HG03432 (cell line): ENCODE measurements at regions not wholly inside any gene's neighbourhood (a gene's known extent, or its start where the extent isn't known, plus 50 kb on each side); places are given as distances from the start of the nearest gene placed in this dataset.
"Not testable (repeated sequence)": the region's sequence is repeated elsewhere in the genome, so short reads cannot be mapped to it uniquely, and the experiment has no call there.

ENCODE experiments used
- ATAC-seq: cut with Tn5 transposase; IDR thresholded peaks from one replicate; pipeline ENCODE4 v1.9.1; 2021; ENCODE audit warnings: mild to moderate bottlenecking, moderate library complexity; ENCODE audit not compliant: unreplicated experiment

DNA sequence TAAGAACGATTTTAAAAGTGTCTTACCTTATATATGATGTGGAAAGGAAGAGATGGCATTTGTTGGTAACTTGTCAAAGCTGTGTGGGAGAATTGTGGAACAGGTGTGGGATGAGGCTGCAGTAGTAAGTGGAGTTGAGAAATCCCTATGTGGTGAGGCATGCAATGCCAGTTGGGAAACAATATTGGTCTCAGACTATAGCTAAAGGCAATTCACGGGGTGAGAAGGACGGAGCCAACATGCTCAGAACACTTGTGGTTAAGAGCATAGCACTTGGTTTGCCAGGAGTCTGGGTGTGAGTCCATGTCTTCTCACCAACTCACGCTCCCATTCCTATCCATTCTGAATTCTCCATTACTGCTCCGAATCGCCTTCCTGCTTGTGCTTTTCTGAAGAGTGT lies 615.6 kb upstream of the ADAMTS9 start:
- no peak for ATAC-seq

DNA sequence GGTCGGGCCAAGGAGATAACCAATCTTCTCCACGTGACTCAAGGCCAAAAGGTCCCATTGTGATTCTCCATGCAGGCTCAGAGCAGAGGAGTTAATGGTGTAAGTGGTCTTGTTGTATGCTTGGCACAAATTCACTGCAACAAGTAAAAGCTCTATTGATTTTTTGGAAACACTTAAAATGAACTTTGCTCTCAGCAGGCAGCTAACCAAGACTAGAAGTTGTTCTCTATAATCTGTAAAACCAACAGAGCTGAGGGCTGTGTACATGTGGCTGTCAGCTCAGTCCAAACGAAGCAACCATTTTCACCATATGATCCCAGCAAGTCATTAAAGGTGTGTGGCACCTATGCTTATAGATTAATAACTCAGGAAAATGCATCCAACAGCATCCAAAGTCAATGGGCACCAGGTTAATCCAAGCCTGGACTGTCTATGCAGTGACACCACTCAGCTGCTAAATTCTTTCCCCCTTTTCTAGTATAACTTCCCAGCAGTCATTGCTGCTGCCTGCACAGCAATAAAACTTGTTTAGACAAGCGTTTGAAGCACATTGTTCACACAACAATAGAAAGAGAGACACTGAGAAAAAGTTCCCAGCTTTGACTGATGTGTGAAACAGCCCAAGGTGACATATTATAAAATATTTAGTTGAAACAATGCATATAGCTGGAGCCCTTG lies 603.8 kb upstream of the ADAMTS9 start:
- no peak for ATAC-seq

DNA sequence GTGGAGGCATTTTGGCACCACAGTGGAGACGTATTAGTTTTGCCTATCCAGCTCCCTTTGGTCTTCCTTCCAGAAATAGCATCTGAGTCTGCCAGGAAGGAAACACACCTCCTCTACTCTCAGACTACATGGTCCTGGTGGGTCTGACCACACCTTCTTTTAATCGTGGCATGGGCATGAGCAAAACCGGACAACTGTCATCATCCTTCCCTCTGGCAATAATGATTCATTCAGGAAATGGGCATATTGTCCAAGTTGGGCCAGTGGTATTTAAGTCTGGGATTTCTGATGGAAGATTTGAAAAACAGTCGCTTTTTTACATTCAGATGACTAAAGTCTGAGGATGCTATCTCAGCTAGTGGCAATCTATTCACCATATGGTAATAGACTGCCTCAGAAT lies 601.0 kb upstream of the ADAMTS9 start:
- ATAC-seq: no peak

DNA sequence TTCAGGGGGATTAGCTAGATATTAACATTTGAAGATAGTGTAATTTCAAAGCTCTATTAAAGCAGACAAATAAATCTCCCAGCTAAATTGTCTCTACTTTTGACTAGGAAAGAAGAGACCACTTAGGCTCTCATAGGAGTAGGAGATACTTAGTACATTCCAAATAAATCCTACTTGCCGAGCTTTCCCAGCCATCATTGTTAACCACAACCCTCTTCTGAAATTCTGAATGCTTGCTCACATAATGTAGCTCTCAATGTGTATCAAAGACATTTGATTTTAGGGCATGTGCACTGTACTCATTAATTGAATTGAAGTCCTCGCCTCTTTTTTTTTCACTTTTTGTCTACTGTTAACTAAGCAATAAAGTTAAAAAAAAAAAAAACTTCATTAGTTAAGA lies 598.2 kb upstream of the ADAMTS9 start:
- no peak for ATAC-seq

DNA sequence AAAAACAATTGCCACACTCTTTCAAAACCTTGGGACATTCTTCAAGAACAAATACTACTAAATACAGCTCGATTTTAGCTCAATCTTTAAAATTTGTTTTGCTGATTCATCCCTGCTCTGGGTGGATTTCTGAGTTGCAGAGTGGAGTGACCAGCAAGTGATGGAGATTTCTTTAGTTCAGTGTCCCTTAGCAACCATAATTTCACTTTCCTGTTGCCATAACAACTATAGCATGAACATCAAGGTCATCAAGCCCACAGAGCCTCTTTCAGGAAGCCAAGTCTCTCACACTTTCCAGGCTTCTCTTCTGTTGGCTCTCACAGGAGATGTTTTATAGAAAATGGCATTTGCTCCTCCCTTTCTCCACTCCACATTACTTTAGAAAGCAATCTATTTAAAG lies 597.2 kb upstream of the ADAMTS9 start:
- no peak for ATAC-seq

DNA sequence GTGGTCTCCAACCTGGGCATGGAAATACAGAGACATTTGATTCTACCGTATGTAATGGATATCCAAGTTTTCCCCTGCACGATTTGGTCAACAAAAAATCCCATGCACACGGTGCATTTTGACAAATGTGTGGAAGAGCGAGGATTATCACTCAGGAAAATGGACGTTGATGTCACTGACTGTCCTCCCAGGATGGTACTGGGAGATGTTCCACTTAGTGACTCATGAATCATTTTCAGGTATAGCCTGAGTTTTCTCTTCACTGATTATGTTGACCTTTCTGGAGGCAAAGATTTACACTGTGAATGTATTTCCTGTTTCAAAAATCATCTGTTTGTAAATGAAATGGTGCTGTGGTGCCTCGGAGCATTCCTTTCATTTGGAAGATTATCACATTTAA lies 596.7 kb upstream of the ADAMTS9 start:
- no peak for ATAC-seq

DNA sequence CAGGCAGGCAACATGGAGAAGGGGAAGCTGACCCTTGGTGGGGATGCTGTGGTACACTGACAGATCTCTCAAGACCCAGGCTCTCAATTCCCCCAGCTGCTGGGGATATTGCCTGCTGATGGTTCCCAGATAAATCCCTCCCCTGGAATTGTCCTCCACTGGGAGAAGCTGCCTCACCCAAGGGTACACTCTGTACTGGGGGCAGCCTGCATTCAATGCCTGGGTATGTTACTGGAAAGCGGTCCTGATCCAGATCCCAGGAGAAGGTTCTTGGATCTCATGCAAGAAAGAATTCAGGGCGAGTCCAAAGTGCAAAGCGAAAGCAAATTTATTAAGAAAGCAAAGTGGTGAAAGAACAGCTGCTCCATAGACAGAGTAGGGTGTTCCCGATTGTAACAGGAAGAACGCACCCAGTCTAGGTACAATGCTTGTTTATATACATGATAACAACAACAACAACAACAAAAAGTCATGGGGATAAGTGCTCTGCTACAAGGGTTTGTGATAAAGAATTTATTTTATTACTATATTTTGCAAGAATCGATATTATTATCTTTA lies 591.5 kb upstream of the ADAMTS9 start:
- no peak for ATAC-seq

DNA sequence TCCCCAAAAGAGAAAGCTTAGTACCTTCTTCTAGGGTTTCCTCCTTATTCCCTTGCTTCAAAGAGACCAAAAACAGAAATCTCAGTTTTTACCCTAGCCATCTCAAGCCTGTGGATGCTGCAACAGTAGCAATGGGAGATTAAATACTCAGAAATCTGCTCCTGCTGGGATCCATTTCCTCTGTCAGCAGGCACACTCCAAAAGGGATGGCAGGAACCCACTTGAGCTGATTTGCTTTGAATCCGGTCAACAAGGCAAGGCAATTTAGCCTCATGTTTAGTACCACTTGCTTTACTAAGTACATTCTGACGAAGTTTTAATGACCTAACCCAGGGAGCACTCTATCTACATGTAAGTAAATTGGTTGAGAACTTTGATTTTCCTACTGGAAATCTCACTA lies 590.0 kb upstream of the ADAMTS9 start:
- no peak for ATAC-seq

DNA sequence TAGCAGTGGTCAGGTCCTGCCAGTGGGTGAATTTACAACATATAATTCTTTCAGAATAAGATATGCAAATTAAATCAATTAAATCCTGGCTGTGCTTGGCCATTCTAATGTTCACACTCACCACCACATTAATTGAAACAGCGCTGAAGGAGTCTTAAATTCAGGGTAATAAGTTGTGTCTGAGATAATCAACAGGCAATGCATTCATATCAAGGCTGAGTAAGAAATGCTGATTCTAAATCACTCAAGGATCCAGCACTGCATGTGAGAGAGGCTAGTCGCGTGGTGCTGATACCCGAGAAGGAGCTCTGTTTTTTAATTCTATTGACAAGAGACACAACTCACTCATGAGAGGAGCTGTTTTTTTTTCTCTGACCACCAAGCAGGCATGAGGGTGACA lies 588.8 kb upstream of the ADAMTS9 start:
- no peak for ATAC-seq

DNA sequence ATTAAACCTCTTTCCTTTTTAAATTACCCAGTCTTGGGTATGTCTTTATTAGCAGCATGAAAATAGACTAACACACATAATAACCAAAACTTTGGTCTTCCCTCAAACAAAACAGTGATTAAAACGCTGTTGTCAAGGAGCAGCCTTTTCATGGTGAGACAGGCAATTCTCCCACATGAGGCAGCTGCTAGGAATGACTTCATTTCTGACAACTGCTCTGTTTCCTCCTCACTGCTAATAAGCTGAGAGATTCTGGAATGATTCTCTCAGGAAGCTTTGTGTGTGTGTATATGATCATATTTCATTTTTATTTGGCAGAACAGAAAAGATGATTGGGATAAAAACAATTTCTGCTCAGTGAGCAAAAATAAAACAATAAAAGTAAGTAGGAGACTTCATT lies 580.6 kb upstream of the ADAMTS9 start:
- no peak for ATAC-seq

DNA sequence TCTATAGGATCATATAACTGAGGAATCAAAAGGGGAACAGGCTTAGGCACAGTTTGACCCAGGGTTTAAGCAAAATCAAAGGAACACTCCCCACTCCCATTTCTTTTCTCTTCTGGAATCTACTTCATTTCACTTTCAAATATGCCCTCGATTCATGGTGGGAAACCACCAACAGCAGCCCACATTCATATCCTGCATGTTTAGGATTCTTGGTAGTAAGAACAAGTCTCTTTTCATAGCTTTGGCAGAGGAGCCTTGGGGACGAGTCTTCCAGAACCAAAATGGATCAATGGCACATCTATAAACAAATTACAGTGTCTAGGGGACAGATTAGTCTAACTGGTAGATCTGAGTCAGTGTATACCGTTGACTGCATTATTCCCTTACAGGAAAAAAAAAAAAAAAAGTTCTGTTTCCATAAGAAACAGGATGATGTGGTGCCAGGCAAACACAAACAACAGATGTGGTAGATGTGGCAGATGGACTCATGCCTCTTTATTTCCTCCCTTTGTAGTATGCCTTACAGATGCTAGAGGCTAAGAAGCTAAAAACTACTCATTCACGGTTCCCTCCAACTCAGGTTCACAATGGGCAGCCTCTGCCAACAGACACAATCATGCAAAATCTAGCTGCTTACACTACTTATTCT lies 578.3 kb upstream of the ADAMTS9 start:
- ATAC-seq: no peak

DNA sequence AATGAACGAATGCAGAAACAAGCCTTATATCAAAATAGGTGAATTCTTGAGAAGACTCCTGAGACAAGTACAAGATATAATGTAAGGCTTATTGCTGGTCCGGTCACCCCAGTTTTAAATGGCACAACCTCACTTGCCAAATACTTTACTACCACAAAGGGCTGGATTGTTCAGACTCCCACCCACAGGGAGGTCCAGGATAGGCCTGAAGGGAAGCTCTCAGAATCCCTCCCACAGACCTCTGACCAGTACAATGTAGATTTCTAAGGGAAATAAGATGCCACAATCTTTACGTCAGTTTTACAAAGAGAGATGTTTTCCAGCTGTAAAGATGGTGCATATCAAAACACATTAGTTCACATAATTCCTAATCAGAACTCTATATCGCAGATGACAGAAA lies 577.7 kb upstream of the ADAMTS9 start:
- no peak for ATAC-seq

DNA sequence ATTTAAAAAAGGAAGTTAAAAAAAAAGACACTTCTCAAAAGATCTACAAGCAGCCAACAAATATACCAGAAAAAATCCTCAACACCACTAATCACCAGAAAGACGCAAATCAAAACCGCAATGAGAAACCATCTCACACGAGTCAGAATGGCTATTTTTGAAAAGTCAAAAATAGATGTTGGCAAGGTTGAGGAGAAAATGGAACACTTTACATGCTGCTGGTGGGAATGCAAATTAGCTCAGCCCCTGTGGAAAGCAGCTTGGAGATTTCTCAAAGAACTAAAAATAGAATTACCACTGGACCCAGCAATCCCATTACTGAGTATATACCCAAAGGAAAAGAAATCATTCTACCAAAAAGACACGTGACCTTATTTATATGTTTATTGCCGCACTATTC lies 574.7 kb upstream of the ADAMTS9 start:
- no peak for ATAC-seq

DNA sequence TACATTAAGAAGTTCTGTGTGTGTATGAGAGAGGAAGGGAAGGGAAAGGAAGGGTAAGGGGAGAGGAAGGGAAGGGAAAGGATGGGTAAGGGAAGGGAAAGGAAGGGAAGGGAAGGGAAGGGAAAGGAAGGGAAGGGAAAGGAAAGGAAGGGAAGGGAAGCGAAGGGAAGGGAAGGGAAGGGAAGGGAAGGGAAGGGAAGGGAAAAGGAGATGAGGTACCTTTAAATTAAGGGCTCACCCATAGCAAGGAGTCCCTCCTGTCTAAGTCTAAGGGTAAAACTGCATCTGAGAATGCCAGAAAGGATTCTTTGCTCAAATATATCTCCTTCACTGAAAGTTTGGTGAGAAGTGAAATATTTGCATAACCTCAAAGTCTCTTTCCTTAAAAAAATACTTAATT lies 572.1 kb upstream of the ADAMTS9 start:
- ATAC-seq: no peak

DNA sequence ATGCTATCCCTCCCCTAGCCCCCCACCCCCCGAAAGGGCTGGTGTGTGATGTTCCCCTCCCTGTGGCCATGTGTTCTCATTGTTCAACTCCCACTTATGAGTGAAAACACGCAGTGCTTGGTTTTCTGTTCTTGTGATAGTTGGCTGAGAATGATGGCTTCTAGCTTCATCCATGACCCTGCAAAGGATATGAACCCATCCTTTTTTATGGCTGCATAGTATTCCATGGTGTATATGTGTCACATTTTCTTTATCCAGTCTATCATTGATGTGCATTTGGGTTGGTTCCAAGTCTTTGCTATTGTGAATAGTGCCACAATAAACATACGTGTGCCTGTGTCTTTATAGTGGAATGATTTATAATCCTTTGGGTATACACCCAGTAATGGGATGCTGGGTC lies 565.1 kb upstream of the ADAMTS9 start:
- ATAC-seq: not testable (repeated sequence)

DNA sequence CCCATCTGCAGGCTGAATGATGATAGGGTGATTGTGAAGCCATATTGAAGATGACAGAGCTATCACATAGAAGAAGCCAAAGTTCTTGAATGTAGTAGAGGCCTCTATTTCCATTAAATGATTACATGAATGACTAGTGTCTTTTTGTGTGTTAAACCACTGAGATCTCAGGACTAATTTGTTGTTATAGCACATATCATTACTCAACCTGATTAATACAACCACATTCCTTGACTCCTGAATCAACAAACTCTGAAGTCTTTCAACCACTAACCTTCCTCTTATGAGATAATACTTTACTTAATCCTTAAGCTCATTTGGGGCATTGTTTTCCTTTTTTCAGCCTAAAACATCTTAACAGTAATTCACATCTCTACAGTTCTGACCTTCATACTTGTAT lies 564.5 kb upstream of the ADAMTS9 start:
- no peak for ATAC-seq

DNA sequence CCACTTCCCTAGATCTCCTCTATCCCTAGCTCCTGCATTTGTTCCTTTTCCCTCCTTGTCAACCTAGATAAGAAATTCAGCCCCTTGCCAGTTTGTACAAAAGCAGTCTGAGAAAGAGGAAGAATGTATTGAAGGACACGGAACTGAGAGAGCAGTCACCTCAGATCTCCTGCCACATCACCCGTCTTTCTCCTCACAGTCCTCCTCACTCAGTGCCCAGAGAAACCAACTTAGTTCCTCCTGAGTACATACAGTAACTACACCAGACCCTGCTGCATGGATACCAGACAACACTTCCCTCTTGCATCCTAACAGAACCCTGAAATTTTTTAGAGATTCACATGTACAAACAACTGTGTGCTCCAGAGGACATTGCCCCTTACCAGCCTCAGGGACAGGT lies 563.6 kb upstream of the ADAMTS9 start:
- no peak for ATAC-seq

DNA sequence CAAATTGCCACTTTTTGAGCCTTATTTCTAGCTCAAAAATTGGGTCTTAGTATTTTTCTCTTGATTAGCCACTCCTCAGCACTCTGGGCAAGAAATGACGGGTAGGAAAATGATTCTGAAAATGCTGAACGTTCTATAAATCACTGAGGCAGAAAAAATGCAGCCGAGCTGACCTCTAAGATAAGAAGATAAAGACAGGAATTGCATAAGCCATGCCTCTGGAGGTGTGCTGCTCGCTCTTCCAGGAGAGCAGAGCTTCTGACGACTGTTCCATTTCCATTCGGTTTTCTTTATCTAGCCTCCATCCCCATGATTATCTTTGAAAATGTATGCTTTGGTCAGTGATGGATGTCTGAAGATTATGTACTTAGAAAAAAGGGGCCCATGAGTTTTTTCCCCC lies 558.8 kb upstream of the ADAMTS9 start:
- no peak for ATAC-seq

DNA sequence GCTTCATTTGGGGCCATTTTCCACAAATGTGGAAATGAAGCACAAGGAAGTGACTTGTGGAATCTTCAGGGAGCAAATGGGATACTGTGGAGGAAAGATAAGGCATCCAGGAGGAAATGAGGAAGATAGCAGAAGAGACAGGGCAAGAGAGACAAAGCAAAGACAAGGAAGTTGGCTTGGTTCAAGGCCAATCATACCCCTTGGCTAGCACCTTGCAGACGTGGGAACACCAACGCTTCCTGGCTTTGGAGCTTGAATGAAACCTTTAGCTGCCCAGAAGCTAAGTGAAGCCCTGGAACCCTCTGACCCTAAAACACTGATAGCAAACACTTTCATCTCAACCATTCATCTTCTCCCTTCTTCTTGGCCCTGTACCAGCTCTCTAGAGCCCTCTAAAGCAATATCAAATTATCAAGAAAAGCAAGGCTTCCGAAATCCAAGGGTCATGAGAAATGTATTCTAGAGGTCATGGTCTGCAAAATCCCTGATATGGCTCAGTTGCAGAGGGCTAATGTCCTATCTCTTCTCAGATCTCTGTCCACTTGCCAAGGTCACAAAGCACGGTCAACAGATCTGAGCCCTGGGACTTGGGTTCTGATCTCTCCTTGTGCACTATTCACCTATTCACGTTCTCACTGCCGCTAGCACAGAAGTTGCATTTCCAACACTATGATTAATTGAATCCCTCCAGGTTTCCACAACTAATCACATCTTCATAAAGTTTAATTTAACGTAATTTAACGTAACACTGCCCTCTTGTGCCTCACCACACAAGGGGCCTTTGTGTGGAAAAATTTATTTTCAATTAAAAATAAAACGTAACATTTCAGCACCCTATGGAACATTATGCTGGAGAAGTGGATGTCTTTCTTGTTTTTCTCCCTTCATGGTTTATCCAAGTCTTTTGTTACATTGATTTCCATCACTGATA lies 557.6 kb upstream of the ADAMTS9 start:
- no peak for ATAC-seq

DNA sequence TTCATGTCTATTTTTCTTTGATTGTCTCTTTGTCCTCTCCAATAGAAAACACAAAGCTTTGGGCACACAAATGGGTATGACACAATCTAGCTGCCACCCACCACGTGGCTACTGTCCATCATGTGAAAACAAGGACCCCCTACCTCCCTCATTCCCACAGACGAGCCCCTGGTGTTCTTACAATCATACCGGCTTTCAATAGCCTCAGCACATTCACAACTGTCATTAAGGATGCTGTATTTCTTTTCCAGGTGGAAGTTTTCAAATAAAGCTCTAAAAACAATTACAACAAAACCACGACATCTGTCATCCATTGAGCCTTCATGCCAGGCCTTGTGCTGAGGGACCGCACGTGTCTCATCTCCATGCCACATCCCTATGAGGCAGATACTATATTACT lies 552.6 kb upstream of the ADAMTS9 start:
- no peak for ATAC-seq

DNA sequence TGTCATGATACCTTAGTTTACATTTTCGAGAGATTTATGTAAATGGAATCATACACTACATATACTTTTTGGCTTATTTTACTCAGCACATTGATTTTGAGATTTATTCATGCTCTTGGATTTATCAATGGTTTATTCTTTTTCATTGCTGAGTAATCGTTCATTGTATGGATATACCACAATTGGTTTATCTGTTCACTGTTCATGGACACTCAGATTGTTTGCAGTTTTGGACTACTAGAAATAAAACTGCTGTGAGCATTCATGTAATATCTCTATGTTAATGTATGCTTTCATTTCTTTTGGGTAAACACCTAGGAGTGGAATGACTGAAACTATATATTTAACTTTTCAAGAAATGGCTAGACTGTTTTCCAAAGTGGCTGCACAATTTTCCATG lies 550.9 kb upstream of the ADAMTS9 start:
- no peak for ATAC-seq

DNA sequence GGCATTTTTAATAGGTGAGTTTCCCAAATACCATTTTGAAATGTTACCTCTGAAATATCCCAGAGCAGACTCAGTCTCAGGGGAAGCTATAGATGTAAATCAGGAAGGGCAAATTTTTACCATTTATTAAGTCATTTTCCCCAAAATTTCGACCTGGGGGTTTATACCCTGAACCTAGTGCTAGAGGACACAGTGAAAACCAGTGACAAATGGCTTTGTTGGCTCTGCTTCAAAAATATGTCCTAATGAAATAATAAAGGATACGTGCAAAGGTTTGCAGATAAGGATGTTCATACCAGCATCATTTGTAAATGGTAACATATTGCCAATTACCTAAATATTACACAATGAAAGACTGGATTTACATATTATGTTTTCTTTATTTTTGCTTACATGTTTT lies 546.7 kb upstream of the ADAMTS9 start:
- ATAC-seq: no peak
